ENCODE measurements at regions not wholly inside any gene's neighbourhood (a gene's known extent, or its start where the extent isn't known, plus 50 kb on each side); places are given as distances from the start of the nearest gene placed in this dataset.

GRCh38 chr7:18364396-18364795 lies 131.2 kb upstream of the HDAC9 start:
- H2AFZ ChIP-seq (ENCODE audit: low read depth, low read length), result no peak overlapping the region
- H4K20me1 ChIP-seq (ENCODE audit: insufficient read depth, low read length), result no peaks in the 10 kb centered on the region
- H3K79me2 ChIP-seq (ENCODE audit: low read length), result no peaks in the 10 kb centered on the region

GRCh38 chr7:18366394-18366793 lies 129.2 kb upstream of the HDAC9 start:
- Histone ChIP-seq H3K27ac (ENCODE audit: low read length) (no peak overlapping the region), H3K27me3 (ENCODE audit: low read depth, low read length) (no peaks in the 10 kb centered on the region), H3K4me3 (ENCODE audit: low read length) (no peak overlapping the region), H3K36me3 (replicated peaks; ENCODE audit: low read depth, low read length) (no peaks in the 10 kb centered on the region), H3K4me1 (ENCODE audit: low read length) (no peaks in the 10 kb centered on the region), H3K4me2 (ENCODE audit: low read length) (no peak overlapping the region), H3K79me2 (ENCODE audit: low read length) (no peaks in the 10 kb centered on the region), H4K20me1 (ENCODE audit: insufficient read depth, low read length) (no peaks in the 10 kb centered on the region), H2AFZ (ENCODE audit: low read depth, low read length) (no peak overlapping the region), H3K9ac (ENCODE audit: low read length) (no peak overlapping the region), H3K9me3 (ENCODE audit: insufficient read depth, low read length) (no peaks in the 10 kb centered on the region)
- TF ChIP-seq EZH2phosphoT487 (IDR thresholded peaks at IDR 0.05; ENCODE audit: low read depth) (no peak), CTCF (IDR thresholded peaks at IDR 0.05; ENCODE audit: low read depth, low read length) (no peak)

More at GRCh38 chr7:18364396-18364795, 131.2 kb upstream of the HDAC9 start:
- H3K4me1 ChIP-seq (ENCODE audit: low read length), result no peaks in the 10 kb centered on the region
- TF ChIP-seq EZH2phosphoT487 (IDR thresholded peaks at IDR 0.05; ENCODE audit: low read depth) (no peak), CTCF (IDR thresholded peaks at IDR 0.05; ENCODE audit: low read depth, low read length) (no peak)
- no peak overlapping the region for H3K9ac ChIP-seq (ENCODE audit: low read length)
- no peak overlapping the region for H3K4me3 ChIP-seq (ENCODE audit: low read length)
- H3K27ac ChIP-seq (ENCODE audit: low read length), result no peak overlapping the region
- H3K9me3 ChIP-seq (ENCODE audit: insufficient read depth, low read length), result no peaks in the 10 kb centered on the region
- no peaks in the 10 kb centered on the region for H3K36me3 ChIP-seq (replicated peaks; ENCODE audit: low read depth, low read length)
- no peaks in the 10 kb centered on the region for H3K27me3 ChIP-seq (ENCODE audit: low read depth, low read length)
- no peak overlapping the region for H3K4me2 ChIP-seq (ENCODE audit: low read length)

- Histone ChIP-seq H3K36me3 (replicated peaks; ENCODE audit: low read depth, low read length) (no peaks in the 10 kb centered on the region), H3K9me3 (ENCODE audit: insufficient read depth, low read length) (no peaks in the 10 kb centered on the region), H3K9ac (ENCODE audit: low read length) (no peak overlapping the region), H3K4me3 (ENCODE audit: low read length) (no peak overlapping the region), H3K27ac (ENCODE audit: low read length) (no peak overlapping the region), H3K79me2 (ENCODE audit: low read length) (no peaks in the 10 kb centered on the region), H3K27me3 (ENCODE audit: low read depth, low read length) (no peaks in the 10 kb centered on the region), H3K4me1 (ENCODE audit: low read length) (no peaks in the 10 kb centered on the region), H3K4me2 (ENCODE audit: low read length) (no peak overlapping the region), H4K20me1 (ENCODE audit: insufficient read depth, low read length) (no peaks in the 10 kb centered on the region), H2AFZ (ENCODE audit: low read depth, low read length) (no peak overlapping the region)
- TF ChIP-seq CTCF (IDR thresholded peaks at IDR 0.05; ENCODE audit: low read depth, low read length) (no peak), EZH2phosphoT487 (IDR thresholded peaks at IDR 0.05; ENCODE audit: low read depth) (no peak)
Measured at GRCh38 chr7:18369011-18369410, 126.5 kb upstream of the HDAC9 start.

GRCh38 chr7:18370633-18371032 lies 124.9 kb upstream of the HDAC9 start:
- no peaks in the 10 kb centered on the region for H4K20me1 ChIP-seq (ENCODE audit: insufficient read depth, low read length)
- no peaks in the 10 kb centered on the region for H3K4me1 ChIP-seq (ENCODE audit: low read length)
- H2AFZ ChIP-seq (ENCODE audit: low read depth, low read length), result no peak overlapping the region
- no peak overlapping the region for H3K27ac ChIP-seq (ENCODE audit: low read length)
- H3K27me3 ChIP-seq (ENCODE audit: low read depth, low read length), result no peaks in the 10 kb centered on the region
- no peaks in the 10 kb centered on the region for H3K9me3 ChIP-seq (ENCODE audit: insufficient read depth, low read length)
- no peaks in the 10 kb centered on the region for H3K36me3 ChIP-seq (replicated peaks; ENCODE audit: low read depth, low read length)
- no peaks in the 10 kb centered on the region for H3K79me2 ChIP-seq (ENCODE audit: low read length)
- no peak overlapping the region for H3K9ac ChIP-seq (ENCODE audit: low read length)
- H3K4me2 ChIP-seq (ENCODE audit: low read length), result no peak overlapping the region
- H3K4me3 ChIP-seq (ENCODE audit: low read length), result no peak overlapping the region
- TF ChIP-seq EZH2phosphoT487 (IDR thresholded peaks at IDR 0.05; ENCODE audit: low read depth) (no peak), CTCF (IDR thresholded peaks at IDR 0.05; ENCODE audit: low read depth, low read length) (no peak)
